ENCODE measurements at regions not wholly inside any gene's neighbourhood (a gene's known extent, or its start where the extent isn't known, plus 50 kb on each side); places are given as distances from the start of the nearest gene placed in this dataset.
"Not testable (repeated sequence)": the region's sequence is repeated elsewhere in the genome, so short reads cannot be mapped to it uniquely, and the experiment has no call there.

GRCh38 chr4:1563241-1563640 lies 120.9 kb downstream of the FAM53A start:
- no peak for DNase-seq

GRCh38 chr4:1562771-1563170 lies 121.3 kb downstream of the FAM53A start:
- no peak for ATAC-seq
- intact Hi-C loops (cut with micrococcal nuclease) = no loop called here
- DNase-seq = no peak

More at GRCh38 chr4:1563241-1563640, 120.9 kb downstream of the FAM53A start:
- ATAC-seq = no peak
- intact Hi-C loops (cut with micrococcal nuclease) = no loop called here

GRCh38 chr4:1562371-1562770 lies 121.7 kb downstream of the FAM53A start:
- intact Hi-C loops (cut with micrococcal nuclease) = no loop called here
- DNase-seq (no peak), ATAC-seq (no peak)

- no peak for ATAC-seq
- DNase-seq = no peak
- intact Hi-C loops (cut with micrococcal nuclease) = no loop called here
Observed at GRCh38 chr4:1561286-1561990, 122.7 kb downstream of the FAM53A start.

GRCh38 chr4:1559896-1560650 lies 124.0 kb downstream of the FAM53A start:
- ATAC-seq (no peak), DNase-seq (no peak)
- intact Hi-C loops (cut with micrococcal nuclease) = no loop called here

GRCh38 chr4:1558205-1558604 lies 125.9 kb downstream of the FAM53A start:
- no peak for ATAC-seq
- intact Hi-C loops (cut with micrococcal nuclease) = no loop called here
- no peak for DNase-seq

- intact Hi-C loops (cut with micrococcal nuclease) = no loop called here
- ATAC-seq (no peak), DNase-seq (no peak)
Observed at GRCh38 chr4:1557221-1557597, 126.9 kb downstream of the FAM53A start.

GRCh38 chr4:1556541-1557220 lies 127.4 kb downstream of the FAM53A start:
- intact Hi-C loops (cut with micrococcal nuclease) = no loop called here
- ATAC-seq (no peak), DNase-seq (no peak)

- intact Hi-C loops (cut with micrococcal nuclease) = no loop called here
- ATAC-seq (no peak), DNase-seq (no peak)
Observed at GRCh38 chr4:1554876-1555265, 129.2 kb downstream of the FAM53A start.

- ATAC-seq = no peak
- intact Hi-C loops (cut with micrococcal nuclease) = no loop called here
Observed at GRCh38 chr4:1554246-1554875, 129.8 kb downstream of the FAM53A start.

GRCh38 chr4:1553365-1553764 lies 130.7 kb downstream of the FAM53A start:
- ATAC-seq (no peak), DNase-seq (no peak)

More at GRCh38 chr4:1554246-1554875, 129.8 kb downstream of the FAM53A start:
- DNase-seq = no peak

GRCh38 chr4:1552451-1552850 lies 131.7 kb downstream of the FAM53A start:
- intact Hi-C loops (cut with micrococcal nuclease) = no loop called here
- no peak for DNase-seq
- no peak for ATAC-seq

More at GRCh38 chr4:1553365-1553764, 130.7 kb downstream of the FAM53A start:
- intact Hi-C loops (cut with micrococcal nuclease) = no loop called here

GRCh38 chr4:1551211-1551610 lies 132.9 kb downstream of the FAM53A start:
- intact Hi-C loops (cut with micrococcal nuclease) = no loop called here
- peak; percentile 7 for DNase-seq
- no peak for ATAC-seq

- DNase-seq (peak; percentile 13), ATAC-seq (no peak)
- intact Hi-C loops (cut with micrococcal nuclease) = no loop called here
Observed at GRCh38 chr4:1550122-1551070, 133.7 kb downstream of the FAM53A start.

- intact Hi-C loops (cut with micrococcal nuclease) = no loop called here
- ATAC-seq (no peak), DNase-seq (peak; percentile 20)
Observed at GRCh38 chr4:1549638-1550035, 134.5 kb downstream of the FAM53A start.

- DNase-seq = peak; percentile 66
- peak; percentile 87 for ATAC-seq
- intact Hi-C loops (cut with micrococcal nuclease) = not testable (repeated sequence)
Observed at GRCh38 chr4:1548827-1549637, 135.1 kb downstream of the FAM53A start.

GRCh38 chr4:1547856-1548826 lies 136.0 kb downstream of the FAM53A start:
- ATAC-seq (peak; percentile 83), DNase-seq (peak; percentile 74)
- intact Hi-C loops (cut with micrococcal nuclease) = no loop called here
